HG03066 (cell line): ENCODE measurements at regions not wholly inside any gene's neighbourhood (a gene's known extent, or its start where the extent isn't known, plus 50 kb on each side); places are given as distances from the start of the nearest gene placed in this dataset.
"Not testable (repeated sequence)": the region's sequence is repeated elsewhere in the genome, so short reads cannot be mapped to it uniquely, and the experiment has no call there.

ENCODE experiments used
- ATAC-seq: cut with Tn5 transposase; IDR thresholded peaks from one replicate; pipeline ENCODE4 v1.9.1; 2021; ENCODE audit warnings: low read depth; ENCODE audit not compliant: unreplicated experiment

DNA sequence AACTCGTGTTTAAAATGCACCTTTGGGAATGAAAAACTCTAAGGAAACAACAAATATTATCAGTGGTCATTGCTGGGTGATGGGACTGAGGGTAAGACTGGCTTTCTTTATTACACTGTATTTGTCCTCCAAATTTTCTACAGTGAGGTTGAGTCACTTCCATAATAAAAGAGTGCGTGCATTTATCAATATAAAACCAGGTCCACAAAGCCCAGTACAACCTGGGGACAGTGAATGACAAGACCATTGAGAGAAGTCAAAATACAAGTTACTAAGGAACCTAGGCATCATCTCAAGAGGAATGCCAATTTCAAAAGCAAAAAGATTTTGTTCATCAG is 76.4 kb downstream of the MAGED4 start:
- ATAC-seq: no peak

DNA sequence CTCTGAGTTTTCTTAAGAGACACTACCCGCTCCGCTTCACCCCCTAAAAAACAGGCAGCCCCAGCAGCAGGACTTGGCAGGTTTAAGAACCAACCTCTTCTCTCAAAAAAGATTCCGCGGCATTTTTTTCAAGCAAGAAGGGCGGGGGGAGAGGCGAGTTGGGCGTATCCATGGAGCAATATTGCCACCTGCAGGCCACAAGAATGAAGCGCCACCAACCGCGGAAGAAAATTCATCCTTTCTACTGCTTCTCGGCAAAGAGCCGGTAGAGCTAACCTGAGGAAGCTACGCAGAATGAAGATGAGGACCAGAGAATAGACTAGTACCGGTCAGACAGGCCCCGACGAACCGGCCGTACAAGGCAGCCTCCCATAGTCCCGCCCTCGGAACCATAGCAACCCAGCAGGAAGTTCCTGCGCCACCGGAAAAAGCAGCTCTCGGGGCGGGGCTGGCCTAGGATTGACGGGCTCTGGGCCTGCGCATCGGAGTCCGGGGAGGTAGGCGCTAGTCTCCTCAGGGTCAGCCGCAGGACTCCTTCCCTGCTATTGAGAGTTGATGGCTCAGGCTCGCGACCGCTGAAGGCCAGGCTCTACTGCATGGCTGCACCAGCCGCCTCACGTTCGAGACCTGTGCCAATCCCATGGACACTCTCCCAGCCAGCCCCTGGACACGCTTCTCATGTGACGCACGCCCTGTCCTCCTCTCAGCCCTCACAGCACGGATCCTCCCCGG is 76.9 kb downstream of the MAGED4 start:
- ATAC-seq: peak; percentile 97

DNA sequence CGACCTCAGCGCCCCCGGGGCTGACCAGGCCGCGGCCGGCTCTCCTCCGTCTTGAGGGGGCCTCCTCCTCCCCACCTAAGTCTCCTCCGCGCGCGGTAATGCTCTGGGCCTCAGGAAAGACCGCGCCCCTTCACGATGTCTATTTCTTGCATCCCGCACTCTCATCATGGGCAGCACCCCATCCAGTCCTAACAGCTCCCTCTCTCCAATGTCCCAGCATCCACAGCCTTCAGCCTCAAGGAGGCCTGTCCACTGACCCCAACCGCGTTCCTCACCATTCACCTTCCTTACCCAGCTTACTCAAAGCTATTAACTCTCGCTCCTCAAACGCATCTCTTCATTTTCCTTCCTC is 77.5 kb downstream of the MAGED4 start:
- ATAC-seq: peak; percentile 20

DNA sequence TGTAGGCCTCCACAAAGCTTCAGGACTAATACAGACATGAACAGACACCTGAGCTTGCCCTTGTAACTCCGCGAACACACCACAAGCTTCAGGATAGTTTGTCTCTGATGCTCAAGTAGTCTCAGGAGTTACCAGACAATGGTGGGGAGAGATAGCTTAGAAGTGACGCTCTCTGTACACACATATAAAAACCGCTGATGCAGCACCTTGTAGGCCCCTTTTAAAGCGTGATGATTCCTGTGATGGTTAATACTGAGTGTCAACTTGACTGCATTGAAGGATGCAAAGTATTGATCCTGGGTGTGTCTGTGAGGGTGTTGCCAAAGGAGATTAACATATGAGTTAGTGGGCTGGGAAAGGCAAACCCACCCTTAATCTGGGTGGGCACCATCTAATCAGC is 78.7 kb downstream of the MAGED4 start:
- ATAC-seq: no peak

DNA sequence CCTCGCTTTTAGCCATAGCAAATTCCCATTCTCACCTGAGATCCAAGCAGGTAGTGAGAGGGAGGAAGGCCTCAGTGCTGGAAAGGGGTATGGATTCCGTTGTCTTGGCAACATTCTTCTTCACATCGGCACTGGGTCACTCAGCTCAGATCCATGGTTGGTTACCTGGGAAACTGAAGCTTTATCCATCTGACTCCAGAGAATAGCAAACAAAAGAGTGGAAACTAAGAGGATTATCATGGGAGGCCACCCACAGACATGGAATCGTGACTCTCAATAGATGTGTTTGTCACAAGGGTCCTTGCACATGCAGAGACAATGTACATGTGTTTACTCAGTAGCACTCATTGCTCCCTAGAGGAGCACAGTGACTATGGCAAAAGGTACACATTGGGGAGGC is 81.0 kb downstream of the MAGED4 start:
- ATAC-seq: no peak

DNA sequence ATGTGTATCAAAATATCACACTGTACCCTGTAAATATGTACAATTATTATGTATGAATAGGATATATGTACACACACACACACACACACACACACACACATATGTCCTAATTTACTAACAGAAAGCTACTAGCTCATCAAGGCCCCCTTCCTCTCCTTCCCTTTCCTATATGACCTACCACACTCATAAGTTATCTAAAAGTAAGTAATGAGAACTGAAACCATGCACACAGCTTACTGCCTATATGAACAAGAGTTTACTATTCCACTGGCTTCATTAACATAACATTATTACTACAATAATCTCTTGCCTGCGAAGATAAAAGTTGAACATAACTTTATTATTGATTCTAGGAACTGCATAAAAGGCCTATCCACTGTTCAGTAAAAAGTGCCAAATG is 83.8 kb downstream of the MAGED4 start:
- not testable (repeated sequence) for ATAC-seq

DNA sequence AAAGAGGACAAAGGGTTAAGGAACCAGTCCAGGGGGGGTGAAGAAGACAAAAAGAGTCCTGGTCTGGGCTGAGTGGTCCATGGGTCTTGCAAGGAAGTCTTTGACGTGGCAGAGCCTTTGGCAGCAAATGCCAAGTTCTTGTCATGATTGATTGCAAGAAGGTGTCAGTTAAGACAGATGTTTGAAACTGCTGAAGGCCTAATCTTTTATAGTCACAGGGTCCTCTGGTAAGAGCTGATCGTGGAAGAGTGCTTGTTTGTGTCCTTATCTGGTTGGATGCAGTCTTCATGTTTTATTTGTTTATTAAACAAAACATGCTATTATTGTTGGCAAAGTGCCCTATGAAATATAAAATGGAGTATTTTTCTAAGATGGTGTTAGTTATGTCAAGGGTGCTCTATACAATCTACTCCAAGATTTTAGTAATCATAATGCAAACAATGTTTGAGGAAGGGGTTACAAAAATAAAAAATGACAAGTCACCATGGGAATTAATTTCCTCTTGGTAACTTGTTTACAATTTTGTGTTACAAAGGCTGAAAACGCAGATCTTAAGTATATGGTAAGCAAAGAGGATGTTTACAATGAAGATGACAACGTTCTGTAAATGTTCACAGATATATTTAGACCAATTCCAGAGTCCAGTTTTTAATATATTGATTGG is 85.9 kb downstream of the MAGED4 start:
- ATAC-seq: no peak

DNA sequence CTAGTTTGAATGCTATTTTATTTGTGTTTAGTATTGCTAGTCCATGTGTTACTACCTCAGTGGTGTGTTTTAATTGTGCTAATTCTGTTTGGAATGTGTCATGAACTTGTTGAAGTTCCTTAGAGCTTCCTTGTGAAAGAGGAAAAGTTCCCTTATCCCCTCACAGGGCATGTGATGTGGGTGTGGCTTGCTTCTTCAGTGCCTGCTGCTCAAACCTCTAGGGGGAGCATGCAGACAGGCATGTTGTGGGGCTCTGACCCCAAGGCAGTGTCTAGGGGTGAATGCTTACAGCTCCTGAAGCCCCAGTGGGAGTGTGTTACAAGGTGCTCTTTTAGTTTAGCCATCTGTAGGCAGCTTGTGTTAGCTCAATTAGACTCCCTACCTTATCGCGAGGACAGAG is 86.5 kb downstream of the MAGED4 start:
- ATAC-seq: no peak

DNA sequence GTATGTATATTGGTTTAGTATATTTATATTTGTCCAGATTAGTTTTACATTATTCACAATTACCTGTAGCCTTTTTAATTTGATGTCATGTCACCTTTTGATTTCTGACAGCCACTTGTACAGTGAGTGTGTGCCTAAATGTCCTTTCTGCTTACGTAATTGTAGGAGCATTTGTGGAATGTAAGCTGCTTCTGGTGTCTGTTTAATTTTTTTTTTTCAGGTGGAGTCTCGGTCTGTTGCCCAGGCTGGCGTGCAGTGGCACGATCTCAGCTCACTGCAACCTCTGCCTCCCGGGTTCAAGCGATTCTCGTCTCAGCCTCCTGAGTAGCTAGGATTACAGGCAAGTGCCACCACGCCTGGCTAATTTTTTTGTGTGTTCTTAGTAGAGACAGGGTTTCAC is 91.2 kb upstream of the XAGE2 start:
- ATAC-seq: no peak

DNA sequence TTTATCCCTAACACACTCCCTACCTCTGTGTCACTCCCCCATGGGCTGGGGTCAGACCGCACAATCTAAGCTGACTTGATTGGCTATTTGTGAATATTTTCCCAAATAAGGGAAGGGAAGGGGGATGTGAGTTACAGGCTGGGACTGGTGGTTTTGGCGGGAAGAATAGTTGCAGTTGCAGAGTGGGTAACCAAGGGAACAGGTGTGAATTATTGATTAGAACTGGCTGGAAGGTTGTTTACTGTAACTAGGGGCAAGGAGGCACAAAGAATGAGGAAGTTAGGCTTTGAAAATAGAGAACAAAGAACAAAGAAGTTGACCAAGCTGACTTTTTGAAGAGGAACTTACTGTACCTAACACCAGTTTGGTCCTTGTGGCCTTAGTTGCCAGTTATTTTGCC is 88.0 kb upstream of the XAGE2 start:
- no peak for ATAC-seq

DNA sequence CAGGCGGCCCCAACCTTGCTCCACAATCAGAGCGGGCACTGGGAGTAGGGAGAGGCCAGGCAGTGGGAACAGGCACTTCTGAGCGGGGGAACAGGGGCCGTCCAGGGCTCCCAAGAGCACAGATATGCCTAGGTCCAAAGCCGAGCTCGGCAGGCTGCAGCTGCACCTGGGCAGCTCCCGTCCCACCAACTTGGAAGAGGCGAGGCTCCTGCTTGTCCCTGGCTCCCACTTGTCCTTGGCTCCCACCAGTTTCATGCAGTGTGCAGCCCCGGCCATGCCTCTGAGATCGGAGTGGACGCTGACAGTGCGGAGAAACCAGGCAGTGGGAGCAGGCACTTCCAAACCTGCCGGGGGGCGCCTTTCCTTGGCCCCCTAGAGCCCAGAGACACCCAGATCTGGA is 84.0 kb upstream of the XAGE2 start:
- no peak for ATAC-seq

DNA sequence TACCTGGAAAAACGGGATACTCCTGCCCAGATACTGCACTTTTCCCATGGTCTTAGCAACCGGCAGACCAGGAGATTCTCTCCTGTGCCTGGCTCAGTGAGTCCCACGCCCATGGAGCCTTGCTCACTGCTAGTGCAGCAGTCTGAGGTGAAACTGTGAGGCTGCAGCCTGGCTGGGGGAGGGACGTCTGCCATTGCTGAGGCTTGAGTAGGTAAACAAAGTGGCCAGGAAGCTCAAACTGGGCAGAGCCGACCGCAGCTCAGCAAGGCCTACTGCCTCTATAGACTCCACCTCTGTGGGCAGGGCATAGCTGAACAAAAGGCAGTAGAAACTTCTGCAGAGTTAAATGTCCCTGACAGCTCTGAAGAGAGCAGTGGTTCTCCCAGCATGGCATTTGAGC is 69.9 kb upstream of the XAGE2 start:
- ATAC-seq: not testable (repeated sequence)

DNA sequence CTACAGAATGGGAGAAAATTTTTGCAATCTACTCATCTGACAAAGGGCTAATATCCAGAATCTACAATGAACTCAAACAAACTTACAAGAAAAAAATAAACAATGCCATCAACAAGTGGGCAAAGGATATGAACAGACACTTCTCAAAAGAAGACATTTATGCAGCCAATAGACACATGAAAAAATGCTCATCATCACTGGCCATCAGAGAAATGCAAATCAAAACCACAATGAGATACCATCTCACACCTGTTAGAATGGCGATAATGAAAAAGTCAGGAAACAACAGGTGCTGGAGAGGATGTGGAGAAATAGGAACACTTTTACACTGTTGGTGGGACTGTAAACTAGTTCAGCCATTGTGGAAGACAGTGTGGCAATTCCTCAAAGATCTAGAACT is 60.3 kb upstream of the XAGE2 start:
- not testable (repeated sequence) for ATAC-seq
